ENCODE measurements at regions not wholly inside any gene's neighbourhood (a gene's known extent, or its start where the extent isn't known, plus 50 kb on each side); places are given as distances from the start of the nearest gene placed in this dataset.

DNA sequence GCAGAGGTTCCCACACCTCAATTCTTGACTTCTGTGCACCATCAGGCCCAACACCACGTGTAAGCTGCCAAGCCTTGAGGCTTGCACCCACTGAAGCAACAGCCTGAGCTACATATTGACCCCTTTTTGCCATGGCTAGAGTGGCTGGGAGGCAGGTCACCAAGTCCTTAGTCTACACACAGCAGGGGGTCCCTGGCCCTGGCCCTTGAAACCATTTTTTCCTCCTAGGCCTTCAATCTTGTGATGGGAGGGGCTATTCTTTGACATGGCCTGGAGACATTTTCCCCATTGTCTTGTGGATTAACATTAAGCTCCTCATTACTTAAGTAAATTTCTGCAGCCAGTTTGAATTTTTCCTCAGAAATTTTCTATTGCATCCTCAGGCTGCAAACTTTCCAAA lies 336.6 kb downstream of the IL15 start:
- H3K4me3 ChIP-seq (ENCODE audit: low read depth, low read length) = no peak overlapping the region
- TF ChIP-seq, protein P1, sequence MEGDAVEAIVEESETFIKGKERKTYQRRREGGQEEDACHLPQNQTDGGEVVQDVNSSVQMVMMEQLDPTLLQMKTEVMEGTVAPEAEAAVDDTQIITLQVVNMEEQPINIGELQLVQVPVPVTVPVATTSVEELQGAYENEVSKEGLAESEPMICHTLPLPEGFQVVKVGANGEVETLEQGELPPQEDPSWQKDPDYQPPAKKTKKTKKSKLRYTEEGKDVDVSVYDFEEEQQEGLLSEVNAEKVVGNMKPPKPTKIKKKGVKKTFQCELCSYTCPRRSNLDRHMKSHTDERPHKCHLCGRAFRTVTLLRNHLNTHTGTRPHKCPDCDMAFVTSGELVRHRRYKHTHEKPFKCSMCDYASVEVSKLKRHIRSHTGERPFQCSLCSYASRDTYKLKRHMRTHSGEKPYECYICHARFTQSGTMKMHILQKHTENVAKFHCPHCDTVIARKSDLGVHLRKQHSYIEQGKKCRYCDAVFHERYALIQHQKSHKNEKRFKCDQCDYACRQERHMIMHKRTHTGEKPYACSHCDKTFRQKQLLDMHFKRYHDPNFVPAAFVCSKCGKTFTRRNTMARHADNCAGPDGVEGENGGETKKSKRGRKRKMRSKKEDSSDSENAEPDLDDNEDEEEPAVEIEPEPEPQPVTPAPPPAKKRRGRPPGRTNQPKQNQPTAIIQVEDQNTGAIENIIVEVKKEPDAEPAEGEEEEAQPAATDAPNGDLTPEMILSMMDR (IDR thresholded peaks at IDR 0.05; ENCODE audit: insufficient read depth, low read depth, low read length, missing control alignments) = no peak
- DNase-seq (ENCODE audit: low read depth) = no peak
